GM20431 (cell line): ENCODE measurements at regions not wholly inside any gene's neighbourhood (a gene's known extent, or its start where the extent isn't known, plus 50 kb on each side); places are given as distances from the start of the nearest gene placed in this dataset.

ENCODE experiments used
- in situ Hi-C: fragments of 300-500 bp; cut with MseI, MboI; formaldehyde crosslinking; loops from one replicate; pipeline ENCODE4 v1.15.0; 2020; ENCODE audit warnings: low sequenced_read_pairs; ENCODE audit not compliant: unreplicated experiment

- in situ Hi-C loops = no loop called here
Observed at GRCh38 chr12:13283867-13284266, 87.3 kb downstream of the EMP1 start.

- in situ Hi-C loops = no loop called here
Observed at GRCh38 chr12:13282861-13283260, 86.3 kb downstream of the EMP1 start.

GRCh38 chr12:13278249-13278787, 81.8 kb downstream of the EMP1 start:
- in situ Hi-C loops = no loop called here

GRCh38 chr12:13277293-13277692, 80.8 kb downstream of the EMP1 start:
- in situ Hi-C loops = no loop called here

- in situ Hi-C loops = no loop called here
Observed at GRCh38 chr12:13275241-13276085, 78.9 kb downstream of the EMP1 start.

GRCh38 chr12:13273850-13274249, 77.3 kb downstream of the EMP1 start:
- in situ Hi-C loops = no loop called here

- in situ Hi-C loops = no loop called here
Observed at GRCh38 chr12:13273097-13273496, 76.6 kb downstream of the EMP1 start.

- in situ Hi-C loops = no loop called here
Observed at GRCh38 chr12:13270817-13271216, 74.3 kb downstream of the EMP1 start.
